HCT116 (cell line): ENCODE measurements at regions not wholly inside any gene's neighbourhood (a gene's known extent, or its start where the extent isn't known, plus 50 kb on each side); places are given as distances from the start of the nearest gene placed in this dataset.

Experiments used
- CEBPB ChIP-seq: IDR thresholded peaks from 2 replicates; pipeline ENCODE4 v1.6.1; 2012; ENCODE audit warnings: low read depth
- CTCF ChIP-seq, 3 experiments: fragments of 200-600 bp in 1 of 3; sonication (generic) in 1 of 3; IDR thresholded peaks in 2 of 3; conservative IDR thresholded peaks in 1 of 3; 2 replicates each; pipeline ENCODE4 v1.5.1; 2012 to 2017; ENCODE audit warnings: low read depth in 2 of 3, low read length in 2 of 3, antibody characterized with exemption in 1 of 3, borderline replicate concordance in 1 of 3, control low read depth in 1 of 3, mild to moderate bottlenecking in 1 of 3, mixed read lengths in 1 of 3, mixed run types in 1 of 3, moderate library complexity in 1 of 3; ENCODE audit not compliant: insufficient read depth in 1 of 3
- EGR1 ChIP-seq: IDR thresholded peaks from 2 replicates; pipeline ENCODE4 v1.6.1; 2012; ENCODE audit warnings: low read depth
- EZH2 ChIP-seq: fragments of 200-600 bp; sonication (generic); IDR thresholded peaks from 2 replicates; pipeline ENCODE4 v1.6.1; 2017; ENCODE audit warnings: antibody characterized with exemption, mixed run types
- EZH2phosphoT487 ChIP-seq: fragments of 200-600 bp; IDR thresholded peaks from 2 replicates; pipeline ENCODE4 v1.6.1; 2018; ENCODE audit warnings: antibody characterized with exemption, borderline replicate concordance
- MAX ChIP-seq: IDR thresholded peaks from 2 replicates; pipeline ENCODE4 v1.6.1; 2012
- POLR2A ChIP-seq: IDR thresholded peaks from 2 replicates; pipeline ENCODE4 v1.7.0; 2011; ENCODE audit warnings: borderline replicate concordance; ENCODE audit not compliant: insufficient read depth, insufficient read length; ENCODE audit errors: extremely low read depth
- SIN3A ChIP-seq: IDR thresholded peaks from 2 replicates; pipeline ENCODE4 v1.6.1; 2012; ENCODE audit warnings: low read depth
- SP1 ChIP-seq: IDR thresholded peaks from 2 replicates; pipeline ENCODE4 v1.6.1; 2012; ENCODE audit warnings: low read depth
- SRF ChIP-seq: IDR thresholded peaks from 2 replicates; pipeline ENCODE4 v1.6.1; 2012; ENCODE audit warnings: low read depth
- TCF7L2 ChIP-seq: IDR thresholded peaks from 2 replicates; pipeline ENCODE4 v1.7.0; 2011; ENCODE audit warnings: borderline replicate concordance, inconsistent platforms; ENCODE audit not compliant: insufficient read depth, insufficient read length; ENCODE audit errors: extremely low read depth
- ZNF274 ChIP-seq: fragments of 200-500 bp; sonication (Bioruptor generic); IDR thresholded peaks from 2 replicates; pipeline ENCODE4 v1.6.1; 2014; ENCODE audit warnings: mild to moderate bottlenecking, low read depth, low read length, inconsistent platforms
- TF ChIP-seq, protein P1 (sequence below): IDR thresholded peaks from 2 replicates; pipeline ENCODE4 v1.6.1; 2012; ENCODE audit warnings: low read depth
- TF ChIP-seq, protein P2 (sequence below): IDR thresholded peaks from 2 replicates; pipeline ENCODE4 v1.6.1; 2011; ENCODE audit warnings: mild to moderate bottlenecking, low read length, moderate library complexity; ENCODE audit not compliant: insufficient replicate concordance; ENCODE audit errors: extremely low read depth

- TF ChIP-seq POLR2A (no peak), SRF (no peak), CTCF (IDR thresholded peaks at IDR 0.05 in 2 of 3, conservative IDR thresholded peaks at IDR 0.05 in 1 of 3; ENCODE audit: borderline replicate concordance in 1 of 3, insufficient read depth in 1 of 3, low read depth in 2 of 3, low read length in 2 of 3) (no peak), EGR1 (no peak), MAX (no peak), TCF7L2 (no peak), ZNF274 (no peak), CEBPB (no peak), EZH2phosphoT487 (no peak), EZH2 (no peak), SIN3A (no peak), SP1 (no peak)
- TF ChIP-seq, protein P1, sequence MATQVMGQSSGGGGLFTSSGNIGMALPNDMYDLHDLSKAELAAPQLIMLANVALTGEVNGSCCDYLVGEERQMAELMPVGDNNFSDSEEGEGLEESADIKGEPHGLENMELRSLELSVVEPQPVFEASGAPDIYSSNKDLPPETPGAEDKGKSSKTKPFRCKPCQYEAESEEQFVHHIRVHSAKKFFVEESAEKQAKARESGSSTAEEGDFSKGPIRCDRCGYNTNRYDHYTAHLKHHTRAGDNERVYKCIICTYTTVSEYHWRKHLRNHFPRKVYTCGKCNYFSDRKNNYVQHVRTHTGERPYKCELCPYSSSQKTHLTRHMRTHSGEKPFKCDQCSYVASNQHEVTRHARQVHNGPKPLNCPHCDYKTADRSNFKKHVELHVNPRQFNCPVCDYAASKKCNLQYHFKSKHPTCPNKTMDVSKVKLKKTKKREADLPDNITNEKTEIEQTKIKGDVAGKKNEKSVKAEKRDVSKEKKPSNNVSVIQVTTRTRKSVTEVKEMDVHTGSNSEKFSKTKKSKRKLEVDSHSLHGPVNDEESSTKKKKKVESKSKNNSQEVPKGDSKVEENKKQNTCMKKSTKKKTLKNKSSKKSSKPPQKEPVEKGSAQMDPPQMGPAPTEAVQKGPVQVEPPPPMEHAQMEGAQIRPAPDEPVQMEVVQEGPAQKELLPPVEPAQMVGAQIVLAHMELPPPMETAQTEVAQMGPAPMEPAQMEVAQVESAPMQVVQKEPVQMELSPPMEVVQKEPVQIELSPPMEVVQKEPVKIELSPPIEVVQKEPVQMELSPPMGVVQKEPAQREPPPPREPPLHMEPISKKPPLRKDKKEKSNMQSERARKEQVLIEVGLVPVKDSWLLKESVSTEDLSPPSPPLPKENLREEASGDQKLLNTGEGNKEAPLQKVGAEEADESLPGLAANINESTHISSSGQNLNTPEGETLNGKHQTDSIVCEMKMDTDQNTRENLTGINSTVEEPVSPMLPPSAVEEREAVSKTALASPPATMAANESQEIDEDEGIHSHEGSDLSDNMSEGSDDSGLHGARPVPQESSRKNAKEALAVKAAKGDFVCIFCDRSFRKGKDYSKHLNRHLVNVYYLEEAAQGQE: no peak
- TF ChIP-seq, protein P2, sequence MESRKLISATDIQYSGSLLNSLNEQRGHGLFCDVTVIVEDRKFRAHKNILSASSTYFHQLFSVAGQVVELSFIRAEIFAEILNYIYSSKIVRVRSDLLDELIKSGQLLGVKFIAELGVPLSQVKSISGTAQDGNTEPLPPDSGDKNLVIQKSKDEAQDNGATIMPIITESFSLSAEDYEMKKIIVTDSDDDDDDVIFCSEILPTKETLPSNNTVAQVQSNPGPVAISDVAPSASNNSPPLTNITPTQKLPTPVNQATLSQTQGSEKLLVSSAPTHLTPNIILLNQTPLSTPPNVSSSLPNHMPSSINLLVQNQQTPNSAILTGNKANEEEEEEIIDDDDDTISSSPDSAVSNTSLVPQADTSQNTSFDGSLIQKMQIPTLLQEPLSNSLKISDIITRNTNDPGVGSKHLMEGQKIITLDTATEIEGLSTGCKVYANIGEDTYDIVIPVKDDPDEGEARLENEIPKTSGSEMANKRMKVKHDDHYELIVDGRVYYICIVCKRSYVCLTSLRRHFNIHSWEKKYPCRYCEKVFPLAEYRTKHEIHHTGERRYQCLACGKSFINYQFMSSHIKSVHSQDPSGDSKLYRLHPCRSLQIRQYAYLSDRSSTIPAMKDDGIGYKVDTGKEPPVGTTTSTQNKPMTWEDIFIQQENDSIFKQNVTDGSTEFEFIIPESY: no peak
Measured at GRCh38 chr17:5883775-5884665, 186.2 kb upstream of the WSCD1 start.
